AG10803 (cell line): ENCODE measurements at regions not wholly inside any gene's neighbourhood (a gene's known extent, or its start where the extent isn't known, plus 50 kb on each side); places are given as distances from the start of the nearest gene placed in this dataset.

Source experiments
- DNase-seq: peaks from one replicate; pipeline ENCODE4 v3.0.0; 2010; ENCODE audit warnings: low read depth
- H3K4me3 ChIP-seq: 2 replicates; pipeline ENCODE4 v1.5.1; 2011; ENCODE audit warnings: mild to moderate bottlenecking, low read length, control low read depth
- CTCF ChIP-seq: conservative IDR thresholded peaks from 2 replicates; pipeline ENCODE4 v1.5.1; 2011; ENCODE audit warnings: mild to moderate bottlenecking, low read length, control low read depth, inconsistent platforms

GRCh38 chr12:5232826-5233500 lies 189.3 kb downstream of the KCNA5 start:
- no peak for TF ChIP-seq CTCF
- DNase-seq = no peak
- no peak overlapping the region for H3K4me3 ChIP-seq

GRCh38 chr12:5236022-5236640 lies 192.5 kb downstream of the KCNA5 start:
- no peak overlapping the region for H3K4me3 ChIP-seq
- DNase-seq = no peak
- no peak for TF ChIP-seq CTCF

- H3K4me3 ChIP-seq = no peak overlapping the region
- no peak for DNase-seq
- TF ChIP-seq CTCF = no peak
These were observed 189.5 kb upstream of the NTF3 start for GRCh38 chr12:5242440-5242839.

- no peak for DNase-seq
- no peak overlapping the region for H3K4me3 ChIP-seq
- no peak for TF ChIP-seq CTCF
These were observed 188.9 kb upstream of the NTF3 start for GRCh38 chr12:5243014-5243413.

- no peak overlapping the region for H3K4me3 ChIP-seq
- no peak for DNase-seq
- TF ChIP-seq CTCF = no peak
These were observed 187.4 kb upstream of the NTF3 start for GRCh38 chr12:5244513-5244972.

- H3K4me3 ChIP-seq = no peak overlapping the region
- no peak for TF ChIP-seq CTCF
- no peak for DNase-seq
These were observed 185.7 kb upstream of the NTF3 start for GRCh38 chr12:5246196-5246595.

GRCh38 chr12:5247144-5247543 lies 184.8 kb upstream of the NTF3 start:
- TF ChIP-seq CTCF = no peak
- DNase-seq = peak; percentile 70
- H3K4me3 ChIP-seq = no peak overlapping the region
